Right ventricle myocardium inferior (tissue), 1 donor: ENCODE measurements at regions not wholly inside any gene's neighbourhood (a gene's known extent, or its start where the extent isn't known, plus 50 kb on each side); places are given as distances from the start of the nearest gene placed in this dataset.
"Not testable (repeated sequence)": the region's sequence is repeated elsewhere in the genome, so short reads cannot be mapped to it uniquely, and the experiment has no call there.

Source experiments
- ATAC-seq: fragments of 200-7000 bp; cut with Tn5 transposase; one replicate; pipeline ENCODE4 v1.9.1; 2020; ENCODE audit warnings: mild to moderate bottlenecking, moderate library complexity
- DNase-seq: peaks from one replicate; pipeline ENCODE4 v3.0.0; 2021; ENCODE audit errors: missing footprints
- intact Hi-C: fragments of 100-400 bp; cut with DNase I; formaldehyde crosslinking; loops from one replicate; pipeline ENCODE4 v1.11.0; 2022
- donor health status: DM: no; HTN: yes; CAD: no; lungs with severe emphysema.

DNA sequence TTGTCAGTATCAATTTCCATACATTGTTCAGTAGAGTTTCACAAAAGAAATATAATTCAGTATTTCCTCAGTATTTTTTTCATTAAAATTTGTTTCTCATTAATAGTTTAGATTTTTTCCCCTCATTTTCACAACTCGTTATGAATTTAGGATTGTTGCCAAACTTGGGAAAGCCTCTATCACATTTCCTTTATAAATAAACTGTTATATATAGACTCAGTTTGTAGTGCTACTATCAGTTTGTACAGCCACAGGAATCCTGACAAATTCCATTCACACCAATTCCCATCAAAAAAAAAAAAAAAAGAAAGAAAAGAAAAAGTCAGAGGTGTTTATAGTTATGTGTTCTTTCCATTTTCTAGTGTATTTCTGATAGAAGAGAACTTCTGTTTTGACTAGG, 123.3 kb upstream of the DCC start:
- DNase-seq (no peak), ATAC-seq (no peak)
- intact Hi-C loops, result no loop called here

GRCh38 chr18:52219102-52219501, 120.9 kb upstream of the DCC start:
- intact Hi-C loops, result no loop called here
- ATAC-seq (no peak), DNase-seq (no peak)

DNA sequence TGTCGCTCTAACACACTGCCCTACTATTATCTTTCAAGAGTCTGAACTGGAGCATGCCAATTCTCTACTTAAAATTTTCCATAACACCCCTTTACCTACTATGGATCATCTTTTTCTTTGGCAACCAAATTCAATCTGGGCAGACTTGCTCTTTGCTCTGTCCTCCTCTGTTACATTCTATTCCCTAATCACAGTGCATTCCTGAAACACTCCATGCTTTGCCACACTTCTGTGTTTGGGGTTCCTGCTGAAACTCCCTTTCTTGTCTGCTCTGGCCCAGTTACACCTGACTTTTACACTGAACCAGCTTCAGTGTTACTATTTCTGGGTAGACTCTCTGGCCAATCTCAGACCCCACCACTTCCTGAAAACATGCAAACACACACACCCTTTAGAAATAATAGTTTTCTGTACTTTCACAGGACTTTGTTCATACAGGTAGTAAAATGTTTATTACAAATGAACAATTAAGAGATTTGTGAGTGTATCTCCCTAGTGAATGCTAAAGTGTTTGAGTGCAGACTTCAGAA, 119.9 kb upstream of the DCC start:
- ATAC-seq (no peak), DNase-seq (no peak)

GRCh38 chr18:52222211-52222610, 117.8 kb upstream of the DCC start:
- DNase-seq, result no peak
- intact Hi-C loops, result no loop called here
- no peak for ATAC-seq

More for the DNA sequence above, 119.9 kb upstream of the DCC start:
- intact Hi-C loops, result no loop called here

DNA sequence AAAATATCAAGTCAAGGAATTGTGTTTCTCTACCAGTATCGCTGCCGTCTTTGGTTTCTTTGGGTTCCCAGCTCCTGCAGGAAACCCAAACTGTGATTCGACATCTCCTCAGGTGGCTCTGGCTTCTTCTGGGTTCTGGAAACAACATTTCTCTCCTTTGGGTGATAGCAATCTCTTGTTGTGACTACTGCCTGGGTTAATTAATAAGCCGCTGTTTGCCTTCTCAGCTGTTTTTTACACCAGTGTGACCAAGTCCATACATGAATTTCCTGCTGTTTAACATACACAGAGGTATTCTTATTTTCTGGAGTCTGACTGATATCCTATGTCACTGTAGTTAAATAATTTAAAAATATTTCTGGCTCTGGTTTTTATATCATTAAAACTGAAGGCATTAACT, 112.5 kb upstream of the DCC start:
- ATAC-seq (no peak), DNase-seq (no peak)
- intact Hi-C loops, result no loop called here

DNA sequence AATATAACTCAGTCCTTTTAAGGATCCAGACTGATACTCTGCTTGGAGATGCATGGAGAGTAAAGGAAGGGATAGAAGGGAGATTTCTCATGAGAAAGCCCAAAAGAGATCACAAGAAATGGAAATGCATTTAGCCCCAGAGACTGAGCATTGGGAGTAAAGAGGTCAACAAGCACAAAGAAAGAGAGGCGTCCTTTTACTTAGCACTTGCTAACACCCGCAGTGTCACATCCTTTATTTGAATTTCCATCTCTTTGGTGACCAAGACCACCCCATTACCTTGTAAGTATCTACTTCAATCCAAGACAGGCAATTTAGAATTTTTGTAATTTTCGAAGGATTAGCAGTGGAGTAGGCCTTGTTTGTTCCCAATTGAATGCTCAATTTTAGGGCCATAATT, 111.8 kb upstream of the DCC start:
- intact Hi-C loops, result no loop called here
- no peak for DNase-seq
- ATAC-seq, result no peak

DNA sequence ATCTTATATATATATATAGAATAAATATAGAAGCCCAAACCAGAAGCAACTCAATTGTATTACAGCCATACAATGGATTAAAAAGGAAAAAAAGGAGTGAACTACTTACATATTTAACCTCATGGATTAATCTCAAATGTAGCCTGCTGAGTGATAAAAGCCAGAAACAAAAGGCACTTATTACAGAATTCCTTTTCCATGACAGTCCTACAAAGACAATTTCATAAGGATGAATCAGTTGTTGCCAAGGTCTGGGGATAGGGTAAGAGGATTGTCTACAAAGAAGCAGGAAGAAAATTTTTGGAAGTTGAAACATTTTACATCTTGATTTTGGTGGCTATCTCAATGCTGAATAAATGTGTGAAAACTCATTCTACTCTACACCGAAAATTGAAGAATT, 103.9 kb upstream of the DCC start:
- intact Hi-C loops, result no loop called here
- no peak for ATAC-seq
- no peak for DNase-seq

DNA sequence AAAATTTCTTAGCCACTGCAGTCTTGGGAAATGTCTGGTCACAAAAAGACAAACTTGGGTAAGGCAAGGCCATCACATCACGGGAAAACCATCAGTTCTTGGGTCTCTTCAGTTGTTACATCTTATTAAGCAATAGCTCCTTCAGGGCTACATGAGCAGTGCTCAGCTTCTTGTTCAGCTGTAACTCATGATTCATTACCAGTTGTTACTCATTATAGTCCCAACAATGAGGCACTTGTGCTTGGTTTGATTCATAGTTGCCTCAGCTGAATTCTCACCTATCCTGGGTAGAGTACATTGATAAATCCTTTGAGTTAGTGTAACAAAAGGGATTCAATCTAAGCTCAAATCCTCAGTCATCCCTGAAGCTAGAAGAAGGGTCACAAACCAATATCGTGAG, 102.4 kb upstream of the DCC start:
- DNase-seq (no peak), ATAC-seq (no peak)
- intact Hi-C loops, result no loop called here

DNA sequence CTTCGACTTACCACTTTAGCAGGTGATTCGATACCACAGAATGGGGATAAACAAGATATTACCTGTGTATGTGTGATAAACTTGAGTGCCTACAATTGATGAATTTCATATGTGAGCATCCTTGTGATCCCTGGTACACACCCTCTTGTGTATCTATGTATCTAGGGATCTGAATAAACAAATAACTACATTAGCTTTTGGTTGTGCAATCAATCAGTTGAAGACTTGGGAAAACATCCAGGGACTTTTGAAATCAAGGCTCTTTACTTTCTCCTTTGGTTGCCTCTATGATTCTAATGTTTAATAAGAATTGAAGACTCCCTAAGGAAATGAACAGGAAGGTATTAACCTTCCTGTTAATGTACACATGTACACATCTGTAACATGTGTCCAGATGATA, 97.3 kb upstream of the DCC start:
- ATAC-seq (no peak), DNase-seq (no peak)
- intact Hi-C loops, result no loop called here

- intact Hi-C loops, result no loop called here
These were observed 95.3 kb upstream of the DCC start for GRCh38 chr18:52244658-52245057.

DNA sequence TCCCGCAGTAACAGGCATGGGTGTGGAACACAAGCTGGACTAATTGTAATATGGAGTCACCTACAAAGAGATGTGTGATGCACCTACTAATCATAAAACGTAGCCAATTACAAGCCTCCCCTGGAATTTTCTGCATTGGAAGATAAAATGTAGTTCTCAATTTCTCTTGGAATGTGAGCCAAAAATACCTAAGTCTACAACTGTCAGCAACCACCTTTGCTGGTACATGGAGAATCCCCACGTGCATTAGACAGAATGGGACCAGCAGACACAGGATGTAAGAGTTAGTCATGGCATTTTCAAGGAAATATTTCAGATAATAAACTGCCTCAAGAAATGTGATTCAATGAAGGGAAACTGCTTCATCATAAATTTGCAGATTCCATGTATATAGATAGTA, 85.6 kb upstream of the DCC start:
- no peak for ATAC-seq
- intact Hi-C loops, result no loop called here
- no peak for DNase-seq

More at GRCh38 chr18:52244658-52245057, 95.3 kb upstream of the DCC start:
- DNase-seq (no peak), ATAC-seq (no peak)

- DNase-seq, ATAC-seq, intact Hi-C loops: not testable (repeated sequence)
These were observed 82.6 kb upstream of the DCC start for GRCh38 chr18:52257417-52257816.

DNA sequence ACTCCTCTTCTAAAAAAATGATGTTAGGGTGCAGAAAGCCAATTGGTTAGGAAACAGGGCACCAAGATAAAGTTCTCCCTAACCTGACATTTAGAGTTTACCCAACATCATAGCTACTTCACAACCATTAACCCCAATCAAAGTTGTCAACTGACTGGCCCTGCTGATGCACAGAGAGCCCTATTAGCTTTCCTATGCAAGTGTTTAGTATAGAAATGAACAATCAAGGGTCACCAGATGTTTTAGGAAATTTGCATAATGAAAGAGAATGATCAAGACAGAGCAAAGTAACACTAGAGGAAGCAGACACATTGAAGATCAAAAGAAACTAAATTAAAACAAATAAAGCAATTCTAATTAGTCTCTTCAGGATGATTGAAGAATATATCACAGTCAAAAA, 64.2 kb upstream of the DCC start:
- intact Hi-C loops, result no loop called here
- ATAC-seq (no peak), DNase-seq (no peak)

- intact Hi-C loops, result no loop called here
- DNase-seq, result no peak
- no peak for ATAC-seq
These were observed 62.2 kb upstream of the DCC start for GRCh38 chr18:52277785-52278184.

- intact Hi-C loops, result no loop called here
- no peak for ATAC-seq
- no peak for DNase-seq
These were observed 61.8 kb upstream of the DCC start for GRCh38 chr18:52278191-52278590.

DNA sequence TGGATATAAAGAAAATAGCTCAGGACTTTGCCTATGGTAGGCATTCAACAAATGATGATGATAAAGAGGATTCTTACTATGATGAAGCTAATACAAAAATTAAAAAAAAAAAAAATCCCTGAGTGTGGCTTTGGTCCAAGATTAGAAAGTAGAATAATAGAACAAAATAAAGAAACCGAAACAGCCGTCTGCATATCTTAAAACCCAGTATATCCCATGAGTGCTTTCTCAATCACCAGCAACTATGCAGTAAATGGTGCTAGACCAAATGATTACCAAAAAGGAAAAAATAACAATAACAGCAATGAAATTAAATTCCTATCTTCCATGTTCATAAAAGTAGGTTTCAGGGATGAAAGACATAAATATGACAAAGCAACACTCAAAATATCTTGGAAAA, 59.3 kb upstream of the DCC start:
- no peak for DNase-seq
- no peak for ATAC-seq
- intact Hi-C loops, result no loop called here

DNA sequence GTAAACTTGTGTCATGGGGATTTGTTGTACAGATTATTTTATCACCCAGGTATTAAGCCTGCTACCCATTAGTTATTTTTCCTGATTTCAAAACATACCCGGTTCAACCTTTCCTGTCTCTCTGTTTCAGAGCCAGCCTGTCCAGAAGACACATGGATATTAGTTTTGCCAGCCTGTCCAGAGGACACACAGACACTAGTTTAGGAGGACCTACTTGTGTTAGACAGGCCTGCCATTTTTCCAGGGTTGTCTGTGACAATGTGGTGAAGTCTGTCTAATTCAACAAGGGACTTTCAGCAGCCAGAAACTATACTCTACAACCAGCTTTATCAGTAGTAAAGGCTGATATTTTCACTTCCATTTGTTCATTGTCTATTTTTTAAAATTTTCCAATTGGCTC, 56.1 kb upstream of the DCC start:
- ATAC-seq (no peak), DNase-seq (no peak)
- intact Hi-C loops, result no loop called here

DNA sequence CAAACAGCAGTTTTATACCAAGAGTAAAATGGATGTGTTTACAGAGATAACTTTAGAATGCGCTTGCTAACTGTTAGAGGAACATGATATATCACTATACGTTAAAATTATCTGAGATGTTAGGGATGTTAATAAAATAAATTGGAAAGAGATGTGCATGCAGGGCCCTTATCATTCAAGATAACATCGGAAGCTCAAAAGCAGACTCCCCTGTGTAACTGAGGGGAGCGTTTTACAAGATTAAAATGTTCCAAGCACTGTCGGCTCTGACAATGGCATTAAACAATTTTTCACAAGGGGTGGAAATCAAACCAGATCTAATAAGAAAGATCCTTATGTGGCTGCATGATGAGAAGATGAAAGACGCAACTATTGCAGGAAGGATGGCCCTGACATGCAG, 53.3 kb upstream of the DCC start:
- ATAC-seq (no peak), DNase-seq (no peak)
- intact Hi-C loops, result no loop called here

DNA sequence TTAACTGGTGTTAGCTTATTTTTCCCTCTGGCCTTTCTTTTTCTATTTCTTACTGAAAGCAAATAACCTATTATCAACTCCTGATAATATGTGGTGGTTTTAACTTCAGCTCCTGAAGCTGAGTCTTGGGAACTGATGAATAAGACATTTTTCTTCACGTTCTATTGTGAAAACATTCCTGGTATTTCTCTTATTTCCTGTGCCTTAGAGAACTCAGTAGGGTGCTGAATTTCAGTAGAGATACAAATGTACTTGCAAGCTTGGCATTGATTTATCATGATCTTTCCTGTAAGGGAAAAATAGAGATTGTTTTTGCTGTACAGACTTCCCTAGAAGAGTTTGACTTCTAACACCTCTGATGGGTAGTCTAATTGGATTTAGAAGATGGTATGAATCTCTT, 52.8 kb upstream of the DCC start:
- no peak for ATAC-seq
- DNase-seq, result no peak
- intact Hi-C loops, result no loop called here

DNA sequence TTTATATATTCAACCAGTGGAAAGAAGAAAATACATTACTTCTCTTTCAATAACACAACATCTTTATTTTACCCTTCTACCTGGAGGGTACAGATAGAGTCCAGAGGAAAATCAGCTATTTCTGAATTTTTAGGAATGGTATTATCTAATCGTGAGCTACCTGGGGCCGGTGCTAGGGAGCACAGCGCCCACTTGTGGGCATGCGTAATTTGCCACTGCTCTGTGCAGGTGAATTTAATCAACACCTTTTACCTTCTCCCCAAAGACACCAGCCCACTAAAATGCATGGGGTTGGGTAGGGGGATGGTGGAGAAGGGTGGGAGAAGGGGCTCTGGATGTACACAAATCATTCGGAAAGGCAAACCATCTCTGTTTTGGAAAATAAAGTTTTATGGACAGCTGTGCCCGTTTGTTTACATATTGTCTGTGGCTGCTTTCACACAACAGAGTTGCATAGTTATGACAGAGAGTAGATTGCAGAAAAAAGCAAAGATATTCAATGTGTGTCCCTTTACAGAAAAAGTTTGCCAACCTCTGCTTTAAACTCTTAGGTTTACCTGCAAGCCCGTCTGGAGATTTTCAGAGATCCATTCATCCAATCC, 51.5 kb upstream of the DCC start:
- ATAC-seq (no peak), DNase-seq (no peak)
- intact Hi-C loops, result no loop called here

DNA sequence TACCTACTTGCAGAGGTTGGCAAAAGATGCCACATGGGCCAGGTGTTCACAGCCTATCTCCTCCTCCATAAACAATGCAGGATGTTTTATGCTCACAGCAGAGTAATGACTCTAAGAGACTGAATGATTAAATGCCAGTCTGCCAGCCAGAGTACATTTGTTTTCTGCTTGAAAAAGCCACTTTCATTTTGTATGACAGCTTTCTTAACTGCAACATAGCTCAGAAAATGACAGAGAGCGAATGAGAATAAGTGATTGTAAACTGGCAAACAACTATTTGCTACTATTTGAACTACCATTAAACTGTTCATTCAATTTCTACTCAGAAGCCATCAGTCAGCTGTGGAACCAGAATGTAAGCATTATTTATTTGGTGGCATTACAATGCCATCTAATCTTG, 50.6 kb upstream of the DCC start:
- ATAC-seq, result no peak
- no peak for DNase-seq
- intact Hi-C loops, result no loop called here
